Astrocyte (in vitro differentiated cells and primary cell): ENCODE measurements at regions not wholly inside any gene's neighbourhood (a gene's known extent, or its start where the extent isn't known, plus 50 kb on each side); places are given as distances from the start of the nearest gene placed in this dataset.
"Not testable (repeated sequence)": the region's sequence is repeated elsewhere in the genome, so short reads cannot be mapped to it uniquely, and the experiment has no call there.

ENCODE experiments used
- CTCF ChIP-seq: IDR thresholded peaks from 2 replicates; pipeline ENCODE4 v1.5.1; 2011; ENCODE audit warnings: low read depth, mild to moderate bottlenecking, inconsistent platforms, low read length, moderate library complexity; ENCODE audit not compliant: insufficient read depth
- EZH2 ChIP-seq: IDR thresholded peaks from 2 replicates; pipeline ENCODE4 v1.6.1; 2012; ENCODE audit warnings: mild to moderate bottlenecking, low read length, inconsistent platforms; ENCODE audit not compliant: insufficient read depth

GRCh38 chr2:111546578-111546977 lies 337.4 kb downstream of the ANAPC1 start:
- TF ChIP-seq CTCF, EZH2: not testable (repeated sequence)
